ENCODE measurements at regions not wholly inside any gene's neighbourhood (a gene's known extent, or its start where the extent isn't known, plus 50 kb on each side); places are given as distances from the start of the nearest gene placed in this dataset.

DNA sequence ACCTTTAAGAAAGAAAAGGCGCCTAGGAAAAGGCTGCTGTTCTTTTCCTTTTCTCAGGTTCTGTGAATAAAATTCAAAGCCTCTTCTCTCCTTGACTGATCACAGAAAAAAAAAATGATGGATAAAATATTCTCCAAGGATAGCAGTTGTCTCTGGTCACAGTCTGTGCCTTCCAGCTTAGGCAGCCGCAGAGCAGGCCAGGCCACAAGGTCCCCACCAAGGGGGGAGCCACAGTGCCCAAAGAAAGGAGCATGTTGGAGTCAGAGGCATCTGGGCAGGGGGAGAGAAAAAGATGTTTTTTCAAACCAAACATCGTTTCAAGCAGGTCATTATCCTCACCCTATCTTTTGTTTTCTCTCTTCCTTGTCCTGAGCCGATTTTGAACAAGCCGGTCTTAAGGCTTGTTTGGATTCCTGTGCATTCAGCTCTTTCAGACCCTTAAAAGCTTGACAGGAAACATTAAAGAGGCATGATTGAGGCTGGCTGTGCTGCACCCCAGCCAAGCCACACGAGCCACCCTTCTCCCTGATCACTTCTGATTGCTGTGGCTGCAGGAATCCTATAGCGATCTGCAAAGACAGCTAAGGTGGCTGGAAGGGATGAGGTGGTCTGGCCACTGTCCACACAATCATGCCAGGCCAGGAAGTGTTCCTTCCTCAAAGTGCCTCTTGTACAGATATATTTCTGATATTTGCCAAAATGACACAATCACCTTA, 284.6 kb upstream of the TLE4 start:
- TF ChIP-seq CTCF (IDR thresholded peaks at IDR 0.05; ENCODE audit: borderline replicate concordance, control extremely low read depth, extremely low read depth, insufficient read depth, missing control alignments) = no peak
- no peak for DNase-seq (ENCODE audit: low spot score)
- in situ Hi-C loops (cut with MboI; ENCODE audit: low sequenced_read_pairs, unreplicated experiment) = no loop called here

DNA sequence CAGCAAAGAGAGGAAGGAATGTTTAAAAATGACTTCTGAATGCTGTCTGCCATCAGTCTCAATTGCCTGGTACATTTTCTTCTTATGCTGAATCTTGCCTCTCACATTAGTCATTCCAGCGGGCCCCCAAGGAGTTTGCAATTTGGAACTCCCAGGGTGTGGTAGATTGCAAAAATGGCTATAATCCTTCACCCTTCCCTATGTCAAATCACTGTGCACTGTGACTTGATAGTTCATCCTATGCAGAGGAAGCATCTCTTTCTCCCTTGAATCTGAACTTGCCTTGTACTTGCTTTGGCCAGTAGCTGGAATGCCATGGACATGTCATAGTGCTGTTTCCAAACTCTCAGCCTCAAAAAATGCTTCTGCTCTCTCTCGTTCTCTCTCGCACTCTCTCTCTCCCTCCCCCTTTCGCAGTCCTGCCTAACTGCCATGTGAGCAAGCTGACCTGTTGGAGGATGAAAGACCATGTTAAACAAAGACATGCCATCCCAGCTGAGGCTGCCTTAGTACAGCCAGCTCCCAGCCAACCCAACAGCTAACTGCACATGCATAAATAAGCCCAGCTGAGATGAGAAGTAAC, 284.0 kb upstream of the TLE4 start:
- in situ Hi-C loops (cut with MboI; ENCODE audit: low sequenced_read_pairs, unreplicated experiment) = no loop called here
- no peak for TF ChIP-seq CTCF (IDR thresholded peaks at IDR 0.05; ENCODE audit: borderline replicate concordance, control extremely low read depth, extremely low read depth, insufficient read depth, missing control alignments)
- DNase-seq (ENCODE audit: low spot score) = no peak

DNA sequence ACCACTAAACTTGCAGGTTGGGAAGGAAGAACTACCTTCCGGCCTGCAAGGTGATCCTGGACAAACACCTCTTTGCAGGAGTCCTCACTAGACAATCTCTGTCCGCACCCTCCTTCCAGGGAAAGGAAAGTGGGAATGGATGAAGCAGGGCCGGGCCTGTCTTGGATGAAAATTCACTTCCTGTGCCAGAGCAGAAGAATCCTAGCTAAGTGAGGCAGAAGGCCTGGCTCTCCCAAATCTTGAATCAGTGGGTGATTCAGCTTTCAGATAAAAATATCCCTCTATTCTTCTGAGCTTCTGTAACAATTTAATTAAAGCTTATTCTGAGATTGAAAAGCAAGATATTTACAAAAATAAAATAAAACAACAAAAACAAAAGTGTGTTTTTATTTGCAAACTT, 281.9 kb upstream of the TLE4 start:
- TF ChIP-seq CTCF (IDR thresholded peaks at IDR 0.05; ENCODE audit: borderline replicate concordance, control extremely low read depth, extremely low read depth, insufficient read depth, missing control alignments) = no peak
- in situ Hi-C loops (cut with MboI; ENCODE audit: low sequenced_read_pairs, unreplicated experiment) = no loop called here
- DNase-seq (ENCODE audit: low spot score) = no peak

DNA sequence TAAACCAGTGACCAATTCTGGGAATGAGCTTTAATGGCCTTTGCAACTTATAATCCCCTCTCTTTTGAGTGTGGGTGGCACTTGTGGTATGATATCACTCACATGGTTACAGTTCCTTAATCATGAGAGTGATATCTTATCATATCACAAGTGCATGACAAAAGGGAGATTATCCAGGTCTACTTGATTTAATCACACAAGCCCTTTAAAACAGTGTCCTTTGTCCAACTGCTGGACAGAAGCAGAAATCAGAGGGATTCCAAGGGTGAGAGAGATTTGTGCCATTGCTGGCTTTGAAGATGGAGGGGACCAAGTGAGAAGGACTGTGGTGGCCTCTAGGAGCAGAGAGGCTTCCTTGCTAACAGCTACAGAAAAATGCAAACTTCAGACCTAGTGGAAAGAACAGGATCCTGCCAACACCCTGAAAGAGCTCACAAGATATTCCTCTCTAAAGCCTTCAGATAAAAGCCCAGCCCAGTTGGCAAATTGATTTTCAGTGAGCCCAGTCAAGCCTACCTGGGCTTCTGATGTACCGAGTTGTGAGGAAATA, 279.0 kb upstream of the TLE4 start:
- in situ Hi-C loops (cut with MboI; ENCODE audit: low sequenced_read_pairs, unreplicated experiment) = no loop called here
- TF ChIP-seq CTCF (IDR thresholded peaks at IDR 0.05; ENCODE audit: borderline replicate concordance, control extremely low read depth, extremely low read depth, insufficient read depth, missing control alignments) = no peak
- no peak for DNase-seq (ENCODE audit: low spot score)

DNA sequence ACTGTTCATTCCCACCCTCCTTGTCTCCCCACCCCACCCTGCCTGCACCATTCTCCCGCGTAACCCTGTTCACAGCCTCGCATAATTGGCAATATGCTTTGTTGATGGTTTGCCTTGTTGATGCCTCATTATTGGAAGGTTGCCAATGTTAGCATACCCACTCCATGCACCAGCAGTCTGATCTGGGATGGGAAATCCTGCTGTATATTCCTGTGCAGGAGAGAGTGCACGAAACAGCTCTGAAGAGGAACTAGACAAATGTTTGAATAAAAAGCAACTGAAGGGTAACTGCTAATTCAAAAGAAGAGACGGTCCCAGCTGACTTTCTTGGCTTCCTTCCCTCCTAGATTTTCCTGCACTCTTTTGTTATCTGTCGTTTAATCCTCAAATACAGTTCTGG, 271.7 kb upstream of the TLE4 start:
- TF ChIP-seq CTCF (IDR thresholded peaks at IDR 0.05; ENCODE audit: borderline replicate concordance, control extremely low read depth, extremely low read depth, insufficient read depth, missing control alignments) = no peak
- in situ Hi-C loops (cut with MboI; ENCODE audit: low sequenced_read_pairs, unreplicated experiment) = no loop called here
- DNase-seq (ENCODE audit: low spot score) = no peak

- in situ Hi-C loops (cut with MboI; ENCODE audit: low sequenced_read_pairs, unreplicated experiment) = no loop called here
Observed at GRCh38 chr9:79301085-79301484, 270.7 kb upstream of the TLE4 start.

More at GRCh38 chr9:79301085-79301484, 270.7 kb upstream of the TLE4 start:
- DNase-seq (ENCODE audit: low spot score) = no peak
- TF ChIP-seq CTCF (IDR thresholded peaks at IDR 0.05; ENCODE audit: borderline replicate concordance, control extremely low read depth, extremely low read depth, insufficient read depth, missing control alignments) = no peak
